Neural cell (in vitro differentiated cells): ENCODE measurements at regions not wholly inside any gene's neighbourhood (a gene's known extent, or its start where the extent isn't known, plus 50 kb on each side); places are given as distances from the start of the nearest gene placed in this dataset.

Source experiments
- H2AFZ ChIP-seq: fragments of 200-600, 300-800 bp; sonication (generic), shearing (Covaris generic); 2 replicates; pipeline ENCODE4 v1.6.0; 2014; ENCODE audit warnings: low read depth, mild to moderate bottlenecking, antibody characterized with exemption, low read length, moderate library complexity
- H3F3A ChIP-seq: fragments of 200-600 bp; shearing (Covaris generic); 2 replicates; pipeline ENCODE4 v1.6.1; 2016; ENCODE audit warnings: mild to moderate bottlenecking, moderate library complexity, mixed read lengths, antibody characterized with exemption, low read length; ENCODE audit not compliant: insufficient read depth, poor library complexity, severe bottlenecking
- H3K27ac ChIP-seq: fragments of 200-600, 300-800 bp; sonication (generic), shearing (Covaris generic); 2 replicates; pipeline ENCODE4 v1.5.1; 2014; ENCODE audit warnings: mild to moderate bottlenecking, low read length, moderate library complexity
- H3K27me3 ChIP-seq: fragments of 300-800, 200-600 bp; sonication (generic), shearing (Covaris generic); 2 replicates; pipeline ENCODE4 v1.6.0; 2014; ENCODE audit warnings: mild to moderate bottlenecking, low read depth, low read length, moderate library complexity; ENCODE audit not compliant: insufficient read depth
- H3K36me3 ChIP-seq: fragments of 300-800, 200-600 bp; sonication (generic), shearing (Covaris generic); 2 replicates; pipeline ENCODE4 v1.5.1; 2014; ENCODE audit warnings: mild to moderate bottlenecking, antibody characterized with exemption, low read length, moderate library complexity; ENCODE audit not compliant: insufficient read depth
- H3K4me2 ChIP-seq: fragments of 300-800, 200-600 bp; sonication (generic), shearing (Covaris generic); 2 replicates; pipeline ENCODE4 v1.6.0; 2014; ENCODE audit warnings: mild to moderate bottlenecking, low read length
- H3K4me3 ChIP-seq: fragments of 300-800, 200-600 bp; sonication (generic), shearing (Covaris generic); 2 replicates; pipeline ENCODE4 v1.5.1; 2014; ENCODE audit warnings: mild to moderate bottlenecking, low read length, moderate library complexity
- H3K79me2 ChIP-seq: fragments of 200-600 bp; shearing (Covaris generic); replicated peaks from 2 replicates; pipeline ENCODE4 v1.6.0; 2014; ENCODE audit warnings: mild to moderate bottlenecking, low read length, moderate library complexity; ENCODE audit not compliant: insufficient read depth
- H3K9ac ChIP-seq: fragments of 300-800, 200-600 bp; sonication (generic), shearing (Covaris generic); 2 replicates; pipeline ENCODE4 v1.6.1; 2016; ENCODE audit warnings: mild to moderate bottlenecking, low read length, mixed read lengths
- H3K9me2 ChIP-seq: fragments of 200-600 bp; shearing (Covaris generic); 2 replicates; pipeline ENCODE4 v1.6.1; 2016; ENCODE audit warnings: mild to moderate bottlenecking, low read length, mixed read lengths; ENCODE audit not compliant: insufficient read depth
- H3K9me3 ChIP-seq: fragments of 200-600, 300-800 bp; sonication (generic), shearing (Covaris generic); 2 replicates; pipeline ENCODE4 v1.6.1; 2016; ENCODE audit warnings: mild to moderate bottlenecking, mixed run types, low read length, moderate library complexity, mixed read lengths
- H4K20me1 ChIP-seq: fragments of 200-600 bp; shearing (Covaris generic); 2 replicates; pipeline ENCODE4 v1.6.1; 2016; ENCODE audit warnings: mild to moderate bottlenecking, mixed run types; ENCODE audit not compliant: insufficient read depth
- CTCF ChIP-seq: fragments of 450-650 bp; IDR thresholded peaks from 2 replicates; pipeline ENCODE4 v1.5.1; 2014; ENCODE audit warnings: antibody characterized with exemption, mild to moderate bottlenecking, moderate library complexity; ENCODE audit not compliant: poor library complexity, severe bottlenecking
- EP300 ChIP-seq: fragments of 450-650 bp; conservative IDR thresholded peaks from 2 replicates; pipeline ENCODE4 v1.6.1; 2014; ENCODE audit warnings: antibody characterized with exemption, mild to moderate bottlenecking, moderate library complexity; ENCODE audit not compliant: poor library complexity, severe bottlenecking
- EZH2 ChIP-seq: fragments of 200-600, 300-800 bp; shearing (Covaris generic), sonication (generic); IDR thresholded peaks from 2 replicates; pipeline ENCODE4 v1.6.1; 2014; ENCODE audit warnings: antibody characterized with exemption, low read length, borderline replicate concordance, mild to moderate bottlenecking; ENCODE audit not compliant: insufficient read depth, poor library complexity, severe bottlenecking
- MXI1 ChIP-seq: fragments of 450-650 bp; conservative IDR thresholded peaks from 2 replicates; pipeline ENCODE4 v1.6.1; 2014; ENCODE audit warnings: antibody characterized with exemption, mild to moderate bottlenecking; ENCODE audit not compliant: poor library complexity, severe bottlenecking
- POLR2AphosphoS5 ChIP-seq: IDR thresholded peaks from 2 replicates; pipeline ENCODE4 v1.6.1; 2012
- RAD21 ChIP-seq: fragments of 450-650 bp; conservative IDR thresholded peaks from 2 replicates; pipeline ENCODE4 v1.6.1; 2014; ENCODE audit warnings: antibody characterized with exemption, mild to moderate bottlenecking, moderate library complexity
- REST ChIP-seq: IDR thresholded peaks from 2 replicates; pipeline ENCODE4 v1.6.1; 2012; ENCODE audit warnings: borderline replicate concordance
- SMC3 ChIP-seq: fragments of 450-650 bp; conservative IDR thresholded peaks from 2 replicates; pipeline ENCODE4 v1.6.1; 2014; ENCODE audit warnings: antibody characterized with exemption, mild to moderate bottlenecking, moderate library complexity; ENCODE audit not compliant: poor library complexity
- TAF1 ChIP-seq: IDR thresholded peaks from 2 replicates; pipeline ENCODE4 v1.6.1; 2012; ENCODE audit warnings: low read depth

- Histone ChIP-seq H3K36me3 (no peaks in the 10 kb centered on the region), H3K9me2 (no peaks in the 10 kb centered on the region), H3K27me3 (no peaks in the 10 kb centered on the region), H3K27ac (no peak overlapping the region), H3F3A (no peaks in the 10 kb centered on the region), H3K4me3 (no peak overlapping the region), H4K20me1 (no peaks in the 10 kb centered on the region), H3K9me3 (no peaks in the 10 kb centered on the region), H3K4me2 (no peak overlapping the region), H3K79me2 (no peaks in the 10 kb centered on the region), H3K9ac (no peak overlapping the region), H2AFZ (no peak overlapping the region)
- no peak for TF ChIP-seq EP300
- peak; percentile 36 for TF ChIP-seq CTCF
- TF ChIP-seq SMC3 = no peak
- no peak for TF ChIP-seq REST
- TF ChIP-seq TAF1 = no peak
- peak; percentile 34 for TF ChIP-seq RAD21
- no peak for TF ChIP-seq MXI1
- TF ChIP-seq POLR2AphosphoS5 = no peak
- no peak for TF ChIP-seq EZH2
Measured at GRCh38 chr10:125283191-125283835, 123.0 kb upstream of the CTBP2 start.

- Histone ChIP-seq H3K27me3 (no peaks in the 10 kb centered on the region), H3K4me3 (no peak overlapping the region), H3K9me2 (no peaks in the 10 kb centered on the region), H3K9ac (no peak overlapping the region), H3F3A (no peaks in the 10 kb centered on the region), H3K9me3 (peaks cover 4% of the 10 kb centered on the region), H4K20me1 (no peaks in the 10 kb centered on the region), H3K79me2 (no peaks in the 10 kb centered on the region), H2AFZ (no peak overlapping the region), H3K36me3 (no peaks in the 10 kb centered on the region), H3K27ac (no peak overlapping the region), H3K4me2 (no peak overlapping the region)
- TF ChIP-seq EP300 (no peak), CTCF (no peak), RAD21 (no peak), TAF1 (no peak), EZH2 (no peak), POLR2AphosphoS5 (no peak), MXI1 (no peak), REST (no peak), SMC3 (no peak)
Measured at GRCh38 chr10:125281091-125281490, 120.7 kb upstream of the CTBP2 start.
